ENCODE measurements at regions not wholly inside any gene's neighbourhood (a gene's known extent, or its start where the extent isn't known, plus 50 kb on each side); places are given as distances from the start of the nearest gene placed in this dataset.

- H3K27ac ChIP-seq: no peak overlapping the region
- H3F3A ChIP-seq (ENCODE audit: insufficient read depth, low read depth): no peaks in the 10 kb centered on the region
- no peaks in the 10 kb centered on the region for H3K36me3 ChIP-seq (ENCODE audit: low read depth)
- no TSS peak for BruUV-seq (replicated peaks)
- H3K4me1 ChIP-seq (replicated peaks; ENCODE audit: insufficient read depth): no peaks in the 10 kb centered on the region
- no peaks in the 10 kb centered on the region for H3K79me2 ChIP-seq (ENCODE audit: low read depth)
- no peaks in the 10 kb centered on the region for H3K27me3 ChIP-seq (ENCODE audit: insufficient read depth, low read depth)
- intact Hi-C loops (cut with micrococcal nuclease; ENCODE audit: unreplicated experiment): loop anchor here (10.0 kb wide), 1 partner anchor 1107 kb away; no protein-coding TSS in a partner anchor
- H2AFZ ChIP-seq: no peak overlapping the region
- H3K9me2 ChIP-seq (ENCODE audit: insufficient read depth): no peaks in the 10 kb centered on the region
- no peak for TF ChIP-seq EZH2 (IDR thresholded peaks at IDR 0.05; ENCODE audit: low read depth)
- no peak for TF ChIP-seq CTCF (conservative IDR thresholded peaks at IDR 0.05)
- H3K9me3 ChIP-seq (ENCODE audit: insufficient read depth, low read depth): no peaks in the 10 kb centered on the region
- H3K4me2 ChIP-seq: no peak overlapping the region
- POLR2A ChIA-PET (ENCODE audit: unreplicated experiment): no interaction called here
- CTCF ChIA-PET: interaction anchor here (0.6 kb wide), 1 partner anchor 882 kb away, joined by 4 read pairs; no protein-coding TSS in a partner anchor
- H3K4me3 ChIP-seq: no peak overlapping the region
- no peaks in the 10 kb centered on the region for H4K20me1 ChIP-seq (ENCODE audit: insufficient read depth)
- no peak for DNase-seq
Measured at GRCh38 chr11:10937385-10937771, 79.5 kb upstream of the ZBED5 start.

- Histone ChIP-seq H3K36me3 (ENCODE audit: low read depth) (no peaks in the 10 kb centered on the region), H2AFZ (no peak overlapping the region), H3K9me3 (ENCODE audit: insufficient read depth, low read depth) (no peaks in the 10 kb centered on the region), H3K27me3 (ENCODE audit: insufficient read depth, low read depth) (no peaks in the 10 kb centered on the region), H3K4me3 (no peak overlapping the region), H3F3A (ENCODE audit: insufficient read depth, low read depth) (no peaks in the 10 kb centered on the region), H3K9me2 (ENCODE audit: insufficient read depth) (no peaks in the 10 kb centered on the region), H3K27ac (no peak overlapping the region), H3K4me1 (replicated peaks; ENCODE audit: insufficient read depth) (no peaks in the 10 kb centered on the region), H3K79me2 (ENCODE audit: low read depth) (no peaks in the 10 kb centered on the region), H4K20me1 (ENCODE audit: insufficient read depth) (no peaks in the 10 kb centered on the region), H3K4me2 (no peak overlapping the region)
- BruUV-seq (replicated peaks): no TSS peak
- CTCF ChIA-PET: no interaction called here
- POLR2A ChIA-PET (ENCODE audit: unreplicated experiment): no interaction called here
- no peak for TF ChIP-seq CTCF (conservative IDR thresholded peaks at IDR 0.05)
- TF ChIP-seq EZH2 (IDR thresholded peaks at IDR 0.05; ENCODE audit: low read depth): no peak
- no peak for DNase-seq
- intact Hi-C loops (cut with micrococcal nuclease; ENCODE audit: unreplicated experiment): loop anchor here (10.0 kb wide), 1 partner anchor 1108 kb away; no protein-coding TSS in a partner anchor
Measured at GRCh38 chr11:10936626-10937384, 79.0 kb upstream of the ZBED5 start.

- no TSS peak for BruUV-seq (replicated peaks)
Measured at GRCh38 chr11:10935015-10935559, 77.2 kb upstream of the ZBED5 start.

More at GRCh38 chr11:10935015-10935559, 77.2 kb upstream of the ZBED5 start:
- DNase-seq: no peak
- POLR2A ChIA-PET (ENCODE audit: unreplicated experiment): interaction anchor here (0.6 kb wide), 1 partner anchor 77 kb away, joined by 4 read pairs; no protein-coding TSS in a partner anchor
- H3K36me3 ChIP-seq (ENCODE audit: low read depth): no peaks in the 10 kb centered on the region
- no peaks in the 10 kb centered on the region for H3K9me3 ChIP-seq (ENCODE audit: insufficient read depth, low read depth)
- no peaks in the 10 kb centered on the region for H3K9me2 ChIP-seq (ENCODE audit: insufficient read depth)
- H3K4me1 ChIP-seq (replicated peaks; ENCODE audit: insufficient read depth): peaks cover 5% of the 10 kb centered on the region; the same call in 1 of the 2 replicates
- no peak overlapping the region for H3K27ac ChIP-seq
- no peak overlapping the region for H2AFZ ChIP-seq
- H3K27me3 ChIP-seq (ENCODE audit: insufficient read depth, low read depth): no peaks in the 10 kb centered on the region
- TF ChIP-seq CTCF (conservative IDR thresholded peaks at IDR 0.05) (no peak), EZH2 (IDR thresholded peaks at IDR 0.05; ENCODE audit: low read depth) (no peak)
- H3K4me3 ChIP-seq: no peak overlapping the region
- no peaks in the 10 kb centered on the region for H3F3A ChIP-seq (ENCODE audit: insufficient read depth, low read depth)
- intact Hi-C loops (cut with micrococcal nuclease; ENCODE audit: unreplicated experiment): loop anchor here (10.0 kb wide), 1 partner anchor 1110 kb away; no protein-coding TSS in a partner anchor
- H3K4me2 ChIP-seq: peak overlapping the region; percentile 79; the same call in 1 of the 2 replicates
- CTCF ChIA-PET: no interaction called here
- H4K20me1 ChIP-seq (ENCODE audit: insufficient read depth): no peaks in the 10 kb centered on the region
- no peaks in the 10 kb centered on the region for H3K79me2 ChIP-seq (ENCODE audit: low read depth)
